H7 (cell line): ENCODE measurements at regions not wholly inside any gene's neighbourhood (a gene's known extent, or its start where the extent isn't known, plus 50 kb on each side); places are given as distances from the start of the nearest gene placed in this dataset.
A peak's percentile ranks its signal among the peaks of the same experiment; 100 is the strongest.
"Not testable (repeated sequence)": the region's sequence is repeated elsewhere in the genome, so short reads cannot be mapped to it uniquely, and the experiment has no call there.

Source experiments
- DNase-seq: peaks from one replicate; pipeline ENCODE4 v3.0.0; 2012
- H3K27me3 ChIP-seq: 2 replicates; pipeline ENCODE4 v1.6.0; 2011; ENCODE audit warnings: mild to moderate bottlenecking, low read length; ENCODE audit not compliant: control insufficient read depth, insufficient read depth
- H3K36me3 ChIP-seq: replicated peaks from 2 replicates; pipeline ENCODE4 v1.5.1; 2011; ENCODE audit warnings: low read length; ENCODE audit not compliant: control insufficient read depth, insufficient read depth
- H3K4me3 ChIP-seq: 2 replicates; pipeline ENCODE4 v1.5.1; 2011; ENCODE audit warnings: low read depth, mild to moderate bottlenecking, control low read depth, low read length, moderate library complexity; ENCODE audit not compliant: insufficient read depth

- no peaks in the 10 kb centered on the region for H3K27me3 ChIP-seq
- DNase-seq: peak; percentile 23
- peak overlapping the region; percentile 7; the same call in 1 of the 2 replicates for H3K4me3 ChIP-seq
- no peaks in the 10 kb centered on the region for H3K36me3 ChIP-seq
Observed at GRCh38 chr10:120077707-120078492, 185.4 kb downstream of the SEC23IP start.

DNA sequence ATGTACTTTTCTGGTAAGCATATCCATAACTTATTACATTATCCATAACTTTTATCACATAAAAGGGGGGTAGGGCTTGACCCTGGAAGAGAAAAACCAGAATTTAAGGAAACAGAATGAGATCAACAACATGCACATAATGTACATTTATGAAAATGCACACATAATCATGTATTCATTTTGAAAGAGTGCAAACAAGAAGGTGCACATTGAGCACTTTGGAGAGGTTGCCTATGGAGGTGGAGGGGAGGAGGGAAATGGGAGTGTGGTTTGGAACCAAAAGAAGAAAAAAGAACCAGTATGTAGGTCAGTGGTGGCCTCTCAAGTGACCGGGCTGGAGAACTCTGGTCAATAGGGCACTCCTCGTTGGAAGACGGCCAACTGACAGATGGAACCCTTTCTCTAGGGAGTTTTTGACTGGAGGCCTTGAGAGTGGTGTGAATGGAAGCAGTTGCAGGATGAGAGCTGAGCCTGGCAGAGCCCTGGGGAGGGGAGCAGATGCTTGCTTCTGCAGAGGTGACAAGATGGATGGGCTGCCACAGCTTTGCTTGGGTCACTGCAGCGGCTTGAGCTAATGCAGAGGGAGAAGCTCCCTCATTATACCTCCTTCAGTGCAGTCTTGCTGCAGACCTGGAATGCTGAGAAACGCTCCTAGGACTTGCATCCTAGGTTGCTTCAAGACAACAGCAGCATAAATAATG, 192.7 kb downstream of the SEC23IP start:
- no peak for DNase-seq
- Histone ChIP-seq H3K4me3 (no peak overlapping the region), H3K27me3 (no peaks in the 10 kb centered on the region), H3K36me3 (no peaks in the 10 kb centered on the region)

DNA sequence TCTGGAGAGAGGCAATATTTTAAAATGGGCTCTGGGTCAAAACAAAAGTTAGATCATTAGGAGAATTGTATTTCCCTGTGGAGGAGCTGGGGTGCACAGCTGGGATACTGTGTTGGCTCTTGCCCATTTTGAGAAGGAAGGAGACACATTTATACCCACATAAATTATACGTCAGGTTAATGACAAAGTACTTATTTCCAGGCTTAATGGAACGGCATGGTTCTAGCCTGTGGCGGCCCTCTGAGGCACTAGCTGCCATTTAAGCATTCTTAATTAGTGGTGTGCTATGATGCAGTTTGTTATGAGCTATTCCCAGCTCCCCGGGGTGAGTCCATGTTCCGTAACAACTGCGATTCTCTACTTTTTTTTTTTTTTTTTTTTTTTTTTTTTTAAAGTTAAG, 193.5 kb downstream of the SEC23IP start:
- no peak for DNase-seq
- Histone ChIP-seq H3K27me3 (no peaks in the 10 kb centered on the region), H3K4me3 (no peak overlapping the region), H3K36me3 (no peaks in the 10 kb centered on the region)

DNA sequence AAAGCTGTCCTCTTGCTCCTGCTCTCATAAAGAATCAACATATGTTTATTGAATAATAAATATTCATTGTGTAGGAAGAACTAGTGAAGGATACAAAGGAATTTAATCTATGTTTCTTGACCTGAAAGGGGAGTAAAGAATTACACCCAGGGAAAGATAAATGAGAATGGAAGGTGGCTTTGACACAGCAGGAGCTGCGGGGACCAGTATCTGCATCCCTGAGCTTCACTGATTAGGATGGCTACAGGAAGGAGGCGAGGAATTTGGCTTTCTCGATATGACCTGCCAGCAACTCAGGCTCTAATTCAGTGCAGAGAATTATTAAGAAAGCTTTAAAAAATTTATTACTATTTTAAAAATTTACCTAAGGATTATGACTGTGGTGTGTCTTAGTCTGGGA, 194.6 kb downstream of the SEC23IP start:
- no peak for DNase-seq
- H3K27me3 ChIP-seq: no peaks in the 10 kb centered on the region
- no peak overlapping the region for H3K4me3 ChIP-seq
- no peaks in the 10 kb centered on the region for H3K36me3 ChIP-seq

GRCh38 chr10:120095875-120096274, 203.3 kb downstream of the SEC23IP start:
- Histone ChIP-seq H3K36me3 (no peaks in the 10 kb centered on the region), H3K27me3 (no peaks in the 10 kb centered on the region), H3K4me3 (no peak overlapping the region)
- no peak for DNase-seq

DNA sequence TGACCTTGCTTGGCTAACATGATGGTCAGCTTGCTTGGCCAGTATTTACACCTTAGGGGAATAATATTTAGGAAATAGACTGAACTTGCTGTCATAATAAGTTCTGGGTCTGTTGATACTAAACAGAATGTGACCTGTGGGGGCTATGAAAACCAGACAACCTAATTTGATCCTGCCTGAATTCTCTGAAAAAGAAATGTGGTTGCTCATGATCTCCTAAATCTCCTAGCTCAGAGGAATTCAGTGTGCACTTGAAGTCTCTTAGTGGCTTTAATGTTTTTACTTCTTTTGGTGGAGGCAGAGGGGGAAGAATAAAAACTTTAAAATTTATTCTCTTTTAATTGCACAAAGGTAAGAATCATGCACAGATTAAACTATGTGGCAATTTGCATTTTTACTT, 205.2 kb downstream of the SEC23IP start:
- no peaks in the 10 kb centered on the region for H3K36me3 ChIP-seq
- no peak overlapping the region for H3K4me3 ChIP-seq
- DNase-seq: no peak
- H3K27me3 ChIP-seq: no peaks in the 10 kb centered on the region

- Histone ChIP-seq H3K27me3 (no peaks in the 10 kb centered on the region), H3K4me3 (no peak overlapping the region), H3K36me3 (no peaks in the 10 kb centered on the region)
- no peak for DNase-seq
Observed at GRCh38 chr10:120098232-120098930, 205.9 kb downstream of the SEC23IP start.

DNA sequence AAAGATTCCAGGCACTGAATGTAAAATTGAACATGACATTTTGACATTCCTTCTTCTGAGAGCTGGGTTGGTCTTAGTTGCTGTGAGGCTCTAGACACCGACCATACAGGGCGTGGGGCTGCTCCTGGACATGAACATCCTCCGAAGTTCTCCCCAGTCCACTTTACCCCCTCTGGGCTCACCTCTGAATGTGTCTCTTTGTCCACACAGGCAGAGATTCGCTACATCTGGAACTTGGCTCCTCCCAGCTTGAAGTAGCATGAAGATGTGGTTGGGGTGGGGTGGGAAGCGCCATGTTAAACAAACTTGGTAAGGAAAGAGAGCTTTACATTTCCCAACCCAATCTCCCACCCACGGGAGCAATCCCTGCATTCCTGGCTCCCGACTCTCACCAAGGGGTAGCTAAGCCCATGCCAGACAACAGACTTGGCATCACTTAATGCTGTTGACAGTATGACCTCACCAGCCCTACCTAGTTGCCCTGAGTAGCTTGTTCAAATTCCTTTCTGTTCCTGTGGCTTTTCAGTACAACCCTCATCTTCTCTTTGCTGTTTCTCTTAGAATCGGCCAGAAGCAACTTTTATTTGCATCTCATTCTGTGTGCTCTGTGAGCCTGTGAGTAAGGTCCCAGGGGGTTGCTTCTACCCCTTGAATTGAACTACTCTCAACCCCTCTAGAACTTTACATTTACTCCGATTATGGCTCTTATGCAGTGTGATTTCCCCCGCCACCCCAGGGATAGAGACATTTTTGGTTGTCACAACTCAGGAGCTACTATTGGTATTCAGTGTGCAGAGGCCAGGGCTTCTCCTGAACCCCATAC, 211.4 kb downstream of the SEC23IP start:
- Histone ChIP-seq H3K4me3 (no peak overlapping the region), H3K36me3 (no peaks in the 10 kb centered on the region), H3K27me3 (no peaks in the 10 kb centered on the region)
- DNase-seq: no peak

GRCh38 chr10:120105001-120105400, 212.5 kb downstream of the SEC23IP start:
- no peak for DNase-seq
- H3K36me3 ChIP-seq: no peaks in the 10 kb centered on the region
- H3K27me3 ChIP-seq: no peaks in the 10 kb centered on the region
- no peak overlapping the region for H3K4me3 ChIP-seq

- no peaks in the 10 kb centered on the region for H3K36me3 ChIP-seq
- H3K4me3 ChIP-seq: no peak overlapping the region
- no peaks in the 10 kb centered on the region for H3K27me3 ChIP-seq
- no peak for DNase-seq
Observed at GRCh38 chr10:120105492-120105891, 213.0 kb downstream of the SEC23IP start.

DNA sequence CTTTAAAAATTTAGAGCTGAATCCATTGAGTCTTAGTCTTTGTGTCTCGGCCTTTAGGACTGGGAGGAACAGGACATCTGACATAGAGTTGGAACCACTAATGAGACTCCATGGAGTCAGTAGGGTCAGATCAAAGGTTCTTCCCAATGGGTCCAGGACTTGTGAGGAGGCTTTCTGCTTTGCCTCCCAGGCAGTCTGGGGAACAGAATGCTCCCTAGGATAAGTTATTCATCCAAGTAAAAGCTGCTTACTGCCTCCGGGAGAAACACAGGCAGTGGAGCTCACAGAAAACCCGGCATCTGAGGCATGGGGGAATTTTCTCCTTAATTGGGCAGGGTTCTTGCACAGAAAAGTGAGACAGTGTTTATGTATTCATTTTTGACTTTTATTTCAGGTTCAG, 216.4 kb downstream of the SEC23IP start:
- H3K27me3 ChIP-seq: no peaks in the 10 kb centered on the region
- H3K4me3 ChIP-seq: no peak overlapping the region
- H3K36me3 ChIP-seq: no peaks in the 10 kb centered on the region
- DNase-seq: no peak

- H3K36me3 ChIP-seq, DNase-seq, H3K27me3 ChIP-seq, H3K4me3 ChIP-seq: not testable (repeated sequence)
Observed at GRCh38 chr10:120109725-120110124, 217.2 kb downstream of the SEC23IP start.

DNA sequence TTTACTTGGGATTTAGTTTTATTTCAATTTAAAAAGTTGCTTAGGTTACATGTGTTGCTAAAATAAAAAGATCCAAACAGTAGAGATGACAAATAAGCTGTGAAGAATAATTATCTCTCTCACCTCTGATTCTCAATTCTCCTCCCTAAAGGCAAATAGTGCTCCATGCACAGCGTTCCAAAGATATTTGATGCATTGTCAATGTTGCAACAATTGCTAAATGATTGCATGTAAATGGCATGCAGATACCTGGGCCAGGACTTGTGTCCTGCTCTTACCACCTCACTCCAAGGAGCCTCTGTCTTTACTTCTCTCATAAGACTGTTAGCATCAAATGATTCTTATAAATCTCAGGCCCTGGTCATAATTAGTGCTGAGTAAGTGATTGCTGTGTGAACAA, 217.7 kb downstream of the SEC23IP start:
- Histone ChIP-seq H3K27me3 (no peaks in the 10 kb centered on the region), H3K36me3 (no peaks in the 10 kb centered on the region), H3K4me3 (no peak overlapping the region)
- no peak for DNase-seq

DNA sequence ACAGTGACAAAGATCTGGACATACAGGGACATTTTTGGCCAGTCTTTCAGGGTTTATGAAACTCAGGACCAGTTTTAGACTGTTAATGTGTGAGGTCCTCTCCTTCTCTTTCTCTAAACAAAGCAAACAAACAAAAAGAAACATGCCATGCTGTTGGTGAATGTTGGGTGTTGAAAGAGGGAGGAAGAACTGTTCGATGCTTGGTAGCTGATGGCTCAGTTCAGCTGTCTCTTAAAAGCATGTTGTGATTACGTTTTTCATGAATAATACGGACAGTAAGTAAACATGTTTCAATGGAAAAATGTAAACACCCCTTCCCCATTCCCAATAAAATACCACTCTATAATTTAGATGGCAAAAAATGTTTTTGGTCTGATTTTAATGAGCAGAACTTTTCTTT, 219.1 kb downstream of the SEC23IP start:
- no peak for DNase-seq
- no peaks in the 10 kb centered on the region for H3K36me3 ChIP-seq
- H3K27me3 ChIP-seq: no peaks in the 10 kb centered on the region
- H3K4me3 ChIP-seq: no peak overlapping the region
